PC-3 (cell line): ENCODE measurements at regions not wholly inside any gene's neighbourhood (a gene's known extent, or its start where the extent isn't known, plus 50 kb on each side); places are given as distances from the start of the nearest gene placed in this dataset.

Experiments used
- ATAC-seq: fragments of 200-7000 bp; cut with Tn5 transposase; 2 replicates; pipeline ENCODE4 v1.9.1; 2020; ENCODE audit warnings: mild to moderate bottlenecking, moderate library complexity
- BruUV-seq: library from RNA; stranded (reverse); fragments of 400-500 nt; replicated peaks from 2 replicates; lab custom pipeline; 2021; lab: Mats Ljungman, UMichigan
- CTCF ChIA-PET: fragments of 300-600 bp; sonication (Branson Sonifier 250); formaldehyde crosslinking; loops from one replicate; lab custom pipeline; 2022; ENCODE audit warnings: antibody characterized with exemption; lab: Charles Lee
- POLR2A ChIA-PET: fragments of 300-600 bp; sonication (Branson Sonifier 250); formaldehyde crosslinking; loops from one replicate; lab custom pipeline; 2022; ENCODE audit warnings: antibody characterized with exemption; ENCODE audit not compliant: unreplicated experiment; lab: Charles Lee
- DNase-seq: peaks from one replicate; pipeline ENCODE4 v3.0.0-alpha.2; 2015
- H2AFZ ChIP-seq: fragments of 300-600 bp; sonication (generic); 2 replicates; pipeline ENCODE4 v1.6.0; 2016; ENCODE audit warnings: antibody characterized with exemption, low read length
- H3F3A ChIP-seq: fragments of 300-600 bp; sonication (generic); one replicate; pipeline ENCODE4 v1.6.0; 2017; ENCODE audit warnings: antibody characterized with exemption, low read length, control low read depth, mild to moderate bottlenecking; ENCODE audit not compliant: unreplicated experiment
- H3K27ac ChIP-seq: fragments of 300-600 bp; sonication (generic); 2 replicates; pipeline ENCODE4 v1.5.1; 2016; ENCODE audit warnings: mild to moderate bottlenecking, low read length
- H3K27me3 ChIP-seq: fragments of 300-600 bp; sonication (generic); 2 replicates; pipeline ENCODE4 v1.6.1; 2016; ENCODE audit warnings: low read length, mixed read lengths
- H3K36me3 ChIP-seq: fragments of 300-600 bp; sonication (generic); 2 replicates; pipeline ENCODE4 v1.6.1; 2016; ENCODE audit warnings: low read depth, mixed run types, low read length, mixed read lengths
- H3K4me1 ChIP-seq: fragments of 300-600 bp; sonication (generic); 2 replicates; pipeline ENCODE4 v1.5.1; 2016; ENCODE audit warnings: low read length; ENCODE audit not compliant: insufficient read depth
- H3K4me2 ChIP-seq: fragments of 300-600 bp; sonication (generic); 2 replicates; pipeline ENCODE4 v1.6.0; 2016; ENCODE audit warnings: low read length
- H3K4me3 ChIP-seq: fragments of 300-600 bp; sonication (generic); 2 replicates; pipeline ENCODE4 v1.5.1; 2016; ENCODE audit warnings: mild to moderate bottlenecking, low read length, mixed read lengths
- H3K79me2 ChIP-seq: fragments of 300-600 bp; sonication (generic); 2 replicates; pipeline ENCODE4 v1.6.1; 2017; ENCODE audit warnings: low read length, mixed read lengths
- H3K9ac ChIP-seq: fragments of 300-600 bp; sonication (generic); 2 replicates; pipeline ENCODE4 v1.6.0; 2016; ENCODE audit warnings: mild to moderate bottlenecking, low read length
- H3K9me2 ChIP-seq: fragments of 300-600 bp; sonication (generic); replicated peaks from 2 replicates; pipeline ENCODE4 v1.6.1; 2016; ENCODE audit warnings: mixed run types, low read length, mixed read lengths
- H3K9me3 ChIP-seq: fragments of 300-600 bp; sonication (generic); 2 replicates; pipeline ENCODE4 v1.6.1; 2016; ENCODE audit warnings: low read length, mixed read lengths
- H4K20me1 ChIP-seq: fragments of 300-600 bp; sonication (generic); 2 replicates; pipeline ENCODE4 v1.6.1; 2016; ENCODE audit warnings: low read length, mixed read lengths
- EZH2 ChIP-seq: fragments of 300-600 bp; sonication (generic); IDR thresholded peaks from one replicate; pipeline ENCODE4 v1.6.1; 2017; ENCODE audit warnings: antibody characterized with exemption, mild to moderate bottlenecking, low read length; ENCODE audit not compliant: unreplicated experiment
- EZH2phosphoT487 ChIP-seq: fragments of 300-600 bp; sonication (generic); IDR thresholded peaks from 2 replicates; pipeline ENCODE4 v1.6.1; 2018; ENCODE audit warnings: mild to moderate bottlenecking, antibody characterized with exemption, low read length, borderline replicate concordance
- intact Hi-C: fragments of 100-400 bp; cut with micrococcal nuclease; formaldehyde crosslinking; loops from 2 replicates; pipeline ENCODE4 v1.9.0; 2023
- TF ChIP-seq, protein P1 (sequence below): fragments of 300-600 bp; sonication (generic); conservative IDR thresholded peaks from 2 replicates; pipeline ENCODE4 v1.5.1; 2017; ENCODE audit warnings: antibody characterized with exemption, low read depth, mild to moderate bottlenecking, low read length

DNA sequence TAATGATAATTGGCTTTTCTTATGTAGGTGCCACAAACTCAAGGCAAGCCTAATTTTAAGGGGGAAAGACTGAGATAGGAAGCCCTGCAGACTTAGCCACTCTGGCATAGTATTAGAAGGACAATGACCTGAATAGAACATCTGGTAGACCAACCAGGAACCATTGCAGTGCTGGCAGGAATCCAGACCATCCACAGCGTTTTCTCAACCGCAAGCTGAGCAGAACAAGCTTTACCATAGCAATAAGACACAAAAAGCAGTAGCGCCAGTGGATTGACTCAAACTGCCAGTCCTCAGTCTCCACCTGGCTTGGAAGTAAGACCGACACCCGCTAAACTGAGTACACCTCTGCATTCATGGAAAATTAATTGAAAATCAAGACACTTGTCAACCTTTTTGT is 141.3 kb upstream of the LPAR1 start:
- Histone ChIP-seq H3K9me2 (no peaks in the 10 kb centered on the region), H3K27ac (no peak overlapping the region), H3K4me3 (no peak overlapping the region), H3K79me2 (no peaks in the 10 kb centered on the region), H4K20me1 (no peaks in the 10 kb centered on the region), H2AFZ (no peak overlapping the region), H3K4me1 (no peaks in the 10 kb centered on the region), H3K9me3 (no peaks in the 10 kb centered on the region), H3K36me3 (no peaks in the 10 kb centered on the region), H3F3A (no peaks in the 10 kb centered on the region), H3K9ac (no peak overlapping the region), H3K4me2 (no peak overlapping the region), H3K27me3 (no peaks in the 10 kb centered on the region)
- ChIA-PET CTCF (no interaction called here), POLR2A (no interaction called here)
- no TSS peak for BruUV-seq
- TF ChIP-seq, protein P1, sequence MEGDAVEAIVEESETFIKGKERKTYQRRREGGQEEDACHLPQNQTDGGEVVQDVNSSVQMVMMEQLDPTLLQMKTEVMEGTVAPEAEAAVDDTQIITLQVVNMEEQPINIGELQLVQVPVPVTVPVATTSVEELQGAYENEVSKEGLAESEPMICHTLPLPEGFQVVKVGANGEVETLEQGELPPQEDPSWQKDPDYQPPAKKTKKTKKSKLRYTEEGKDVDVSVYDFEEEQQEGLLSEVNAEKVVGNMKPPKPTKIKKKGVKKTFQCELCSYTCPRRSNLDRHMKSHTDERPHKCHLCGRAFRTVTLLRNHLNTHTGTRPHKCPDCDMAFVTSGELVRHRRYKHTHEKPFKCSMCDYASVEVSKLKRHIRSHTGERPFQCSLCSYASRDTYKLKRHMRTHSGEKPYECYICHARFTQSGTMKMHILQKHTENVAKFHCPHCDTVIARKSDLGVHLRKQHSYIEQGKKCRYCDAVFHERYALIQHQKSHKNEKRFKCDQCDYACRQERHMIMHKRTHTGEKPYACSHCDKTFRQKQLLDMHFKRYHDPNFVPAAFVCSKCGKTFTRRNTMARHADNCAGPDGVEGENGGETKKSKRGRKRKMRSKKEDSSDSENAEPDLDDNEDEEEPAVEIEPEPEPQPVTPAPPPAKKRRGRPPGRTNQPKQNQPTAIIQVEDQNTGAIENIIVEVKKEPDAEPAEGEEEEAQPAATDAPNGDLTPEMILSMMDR: no peak
- TF ChIP-seq EZH2: no peak
- no peak for TF ChIP-seq EZH2phosphoT487
- DNase-seq (no peak), ATAC-seq (no peak)
- intact Hi-C loops: no loop called here

DNA sequence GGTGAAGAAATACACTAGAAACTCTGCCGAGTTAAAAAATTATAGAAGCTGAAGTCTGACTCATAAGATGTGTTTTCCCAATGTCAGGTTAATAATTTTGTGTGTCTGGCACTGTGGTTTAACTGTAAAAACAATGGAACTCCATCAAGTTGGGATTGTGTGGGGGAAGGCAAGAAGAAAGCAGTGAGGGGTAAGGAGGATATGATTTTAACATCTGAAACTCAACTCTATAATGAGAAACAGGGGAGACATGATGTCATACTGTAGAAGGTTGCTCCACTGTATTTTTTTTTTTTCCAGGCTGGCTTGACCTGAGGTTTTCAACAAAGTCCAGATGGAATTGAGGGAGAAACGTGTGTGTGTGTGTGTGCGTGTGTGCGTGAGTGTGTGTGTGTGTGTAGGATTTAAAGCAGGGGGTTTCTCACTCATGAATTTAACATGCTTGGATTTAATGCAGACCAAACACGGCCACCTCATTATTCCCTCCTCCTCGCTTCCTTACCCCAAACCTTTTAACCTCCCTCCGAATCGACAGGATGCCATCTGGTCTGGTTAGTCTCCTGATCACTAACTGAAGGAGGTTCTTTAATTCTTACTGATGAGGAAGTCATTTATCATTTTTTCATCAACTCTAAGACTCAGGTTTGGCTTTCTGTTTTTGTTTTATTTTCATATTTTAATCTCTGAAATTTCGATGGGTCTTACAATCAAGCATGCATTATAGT is 140.2 kb upstream of the LPAR1 start:
- H3K27ac ChIP-seq: no peak overlapping the region
- no peak overlapping the region for H3K4me3 ChIP-seq
- DNase-seq: no peak
- intact Hi-C loops: no loop called here
- no peak overlapping the region for H3K9ac ChIP-seq
- H3K36me3 ChIP-seq: no peaks in the 10 kb centered on the region
- H3K27me3 ChIP-seq: no peaks in the 10 kb centered on the region
- no peaks in the 10 kb centered on the region for H3K9me3 ChIP-seq
- no peaks in the 10 kb centered on the region for H3K9me2 ChIP-seq
- H3K79me2 ChIP-seq: no peaks in the 10 kb centered on the region
- H4K20me1 ChIP-seq: no peaks in the 10 kb centered on the region
- H2AFZ ChIP-seq: no peak overlapping the region
- TF ChIP-seq, protein P1: no peak
- no peak for TF ChIP-seq EZH2
- TF ChIP-seq EZH2phosphoT487: no peak
- BruUV-seq: no TSS peak
- ChIA-PET CTCF (no interaction called here), POLR2A (no interaction called here)
- no peaks in the 10 kb centered on the region for H3K4me1 ChIP-seq
- no peaks in the 10 kb centered on the region for H3F3A ChIP-seq
- no peak for ATAC-seq
- H3K4me2 ChIP-seq: no peak overlapping the region

DNA sequence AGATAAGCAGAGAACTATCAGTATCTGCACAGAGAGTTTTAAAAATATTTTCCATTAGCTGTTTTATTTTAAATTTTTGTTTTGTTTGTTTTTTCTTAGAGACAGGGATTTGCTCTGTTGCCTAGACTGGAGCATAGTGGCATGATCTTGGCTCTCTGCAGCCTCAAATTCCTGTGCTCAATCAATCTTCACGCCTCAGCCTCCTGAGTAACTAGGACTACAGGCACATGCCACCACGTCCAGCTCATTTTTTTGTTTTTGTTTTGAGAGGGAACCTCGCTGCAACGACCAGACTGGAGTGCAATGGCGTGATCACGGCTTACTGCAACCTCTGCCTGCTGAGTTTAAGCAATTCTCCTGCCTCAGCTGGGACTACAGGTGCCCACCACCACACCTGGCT is 138.2 kb upstream of the LPAR1 start:
- H3K4me2 ChIP-seq: no peak overlapping the region
- no peak for TF ChIP-seq EZH2phosphoT487
- TF ChIP-seq, protein P1: no peak
- no peak for TF ChIP-seq EZH2
- H3K27ac ChIP-seq: no peak overlapping the region
- no peak for ATAC-seq
- no peaks in the 10 kb centered on the region for H3K36me3 ChIP-seq
- no peak overlapping the region for H2AFZ ChIP-seq
- H3K9ac ChIP-seq: no peak overlapping the region
- DNase-seq: no peak
- ChIA-PET POLR2A (no interaction called here), CTCF (no interaction called here)
- intact Hi-C loops: no loop called here
- no peaks in the 10 kb centered on the region for H3K9me2 ChIP-seq
- no peak overlapping the region for H3K4me3 ChIP-seq
- H3K27me3 ChIP-seq: no peaks in the 10 kb centered on the region
- H3K4me1 ChIP-seq: no peaks in the 10 kb centered on the region
- no peaks in the 10 kb centered on the region for H4K20me1 ChIP-seq
- no peaks in the 10 kb centered on the region for H3K79me2 ChIP-seq
- no peaks in the 10 kb centered on the region for H3F3A ChIP-seq
- BruUV-seq: no TSS peak
- H3K9me3 ChIP-seq: no peaks in the 10 kb centered on the region
